ENCODE measurements at regions not wholly inside any gene's neighbourhood (a gene's known extent, or its start where the extent isn't known, plus 50 kb on each side); places are given as distances from the start of the nearest gene placed in this dataset.

DNA sequence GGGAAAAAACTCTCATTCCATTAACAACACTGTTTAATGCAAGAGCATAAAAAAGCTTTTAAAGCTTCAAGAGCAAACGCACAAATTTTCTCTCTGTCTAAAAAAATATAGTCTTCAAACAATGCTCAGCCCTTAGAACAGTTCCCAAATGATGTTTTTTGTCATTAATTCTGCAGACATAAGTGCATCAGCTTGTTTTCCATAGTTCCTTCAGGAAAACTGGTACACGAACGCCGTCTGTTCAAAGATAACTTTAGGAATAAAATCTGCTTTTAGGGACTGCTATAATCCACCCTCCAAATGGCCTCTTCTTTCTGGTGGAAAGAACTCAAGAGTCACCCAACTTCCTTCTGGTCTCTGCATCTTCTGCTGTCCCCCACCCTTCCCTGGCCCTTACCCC, 98.2 kb upstream of the SLC66A3 start:
- FAIRE-seq: no peak
- Histone ChIP-seq H3K9me1 (replicated peaks; ENCODE audit: control insufficient read depth, extremely low read depth, insufficient read depth, low read length) (no peaks in the 10 kb centered on the region), H3K9ac (replicated peaks; ENCODE audit: extremely low read depth, insufficient read depth, low read length) (no peak overlapping the region), H4K20me1 (replicated peaks; ENCODE audit: control insufficient read depth, extremely low read depth, insufficient read depth, low read length) (no peaks in the 10 kb centered on the region), H3K4me1 (ENCODE audit: control insufficient read depth, extremely low read depth, insufficient read depth, low read length) (no peaks in the 10 kb centered on the region), H3K4me3 (replicated peaks in 1 of 3; ENCODE audit: insufficient read depth in 1 of 3, low read depth in 1 of 3, low read length in 3 of 3) (no peak overlapping the region), H2AFZ (ENCODE audit: low read depth, low read length) (no peak overlapping the region), H3K27me3 (ENCODE audit: control insufficient read depth in 2 of 2, insufficient read depth in 2 of 2, low read length in 2 of 2) (peaks cover 2 to 38% of the 10 kb centered on the region in 2 experiments), H3K9me3 (replicated peaks; ENCODE audit: control insufficient read depth, insufficient read depth, low read length) (no peaks in the 10 kb centered on the region), H3K27ac (ENCODE audit: insufficient read depth, low read depth, low read length) (no peak overlapping the region), H3K79me2 (ENCODE audit: control insufficient read depth, insufficient read depth, low read length) (no peaks in the 10 kb centered on the region), H3K36me3 (ENCODE audit: control insufficient read depth in 2 of 2, extremely low read depth in 1 of 2, insufficient read depth in 2 of 2, low read length in 2 of 2) (no peaks in the 10 kb centered on the region), H3K4me2 (ENCODE audit: insufficient read depth, low read length) (no peak overlapping the region)
- no TSS peak for BruUV-seq (replicated peaks)
- intact Hi-C loops (cut with micrococcal nuclease): no loop called here
- ChIA-PET POLR2A (no interaction called here), CTCF (interaction anchor here (1.7 kb wide), 1 partner anchor 225 kb away, joined by 5 read pairs; no protein-coding TSS in a partner anchor)
- no peak for DNase-seq (ENCODE audit: low read depth, low spot score)
- dilution Hi-C loops (cut with MboI; ENCODE audit: extremely low pct_ligation_motif_present, low sequenced_read_pairs): no loop called here
- TF ChIP-seq POLR2AphosphoS5 (IDR thresholded peaks at IDR 0.05; ENCODE audit: insufficient read depth, low read depth, low read length) (no peak), JUN (IDR thresholded peaks at IDR 0.05; ENCODE audit: borderline replicate concordance, insufficient read depth, insufficient read length, low read depth) (no peak), FOS (IDR thresholded peaks at IDR 0.05; ENCODE audit: borderline replicate concordance, insufficient read depth, low read length) (no peak), GATA2 (IDR thresholded peaks at IDR 0.05; ENCODE audit: insufficient read depth, insufficient read length, low read depth, low read length) (no peak)

DNA sequence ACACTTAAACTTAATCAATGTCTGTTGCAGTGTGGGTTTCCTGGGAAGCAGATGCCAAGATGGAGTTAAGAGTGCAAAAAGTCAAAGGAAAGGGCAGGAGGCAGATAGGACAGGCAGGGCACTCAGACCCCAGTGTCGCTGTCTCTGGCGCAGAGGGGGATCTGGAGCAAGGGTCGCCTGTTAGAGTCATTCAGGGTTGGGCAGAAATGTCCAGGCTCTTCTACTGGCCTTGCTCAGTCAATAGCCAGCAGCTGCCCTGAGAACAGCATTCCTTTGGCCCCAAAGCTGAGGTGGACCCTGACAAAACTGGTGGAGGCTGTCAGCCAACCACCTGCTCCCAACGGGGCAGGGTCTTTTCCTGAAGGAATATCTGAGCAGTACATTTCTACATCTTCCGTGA, 97.1 kb upstream of the SLC66A3 start:
- ChIA-PET POLR2A (no interaction called here), CTCF (no interaction called here)
- Histone ChIP-seq H2AFZ (ENCODE audit: low read depth, low read length) (no peak overlapping the region), H3K36me3 (ENCODE audit: control insufficient read depth in 2 of 2, extremely low read depth in 1 of 2, insufficient read depth in 2 of 2, low read length in 2 of 2) (no peaks in the 10 kb centered on the region), H3K4me1 (ENCODE audit: control insufficient read depth, extremely low read depth, insufficient read depth, low read length) (no peaks in the 10 kb centered on the region), H3K4me3 (replicated peaks in 1 of 3; ENCODE audit: insufficient read depth in 1 of 3, low read depth in 1 of 3, low read length in 3 of 3) (no peak overlapping the region), H3K9me3 (replicated peaks; ENCODE audit: control insufficient read depth, insufficient read depth, low read length) (no peaks in the 10 kb centered on the region), H4K20me1 (replicated peaks; ENCODE audit: control insufficient read depth, extremely low read depth, insufficient read depth, low read length) (no peaks in the 10 kb centered on the region), H3K9me1 (replicated peaks; ENCODE audit: control insufficient read depth, extremely low read depth, insufficient read depth, low read length) (no peaks in the 10 kb centered on the region), H3K27me3 (ENCODE audit: control insufficient read depth in 2 of 2, insufficient read depth in 2 of 2, low read length in 2 of 2) (peaks cover 2 to 39% of the 10 kb centered on the region in 2 experiments), H3K79me2 (ENCODE audit: control insufficient read depth, insufficient read depth, low read length) (no peaks in the 10 kb centered on the region), H3K4me2 (ENCODE audit: insufficient read depth, low read length) (no peak overlapping the region), H3K27ac (ENCODE audit: insufficient read depth, low read depth, low read length) (no peak overlapping the region), H3K9ac (replicated peaks; ENCODE audit: extremely low read depth, insufficient read depth, low read length) (no peak overlapping the region)
- TF ChIP-seq MYC (IDR thresholded peaks at IDR 0.05; ENCODE audit: low read depth, low read length): no peak
- intact Hi-C loops (cut with micrococcal nuclease): no loop called here
- dilution Hi-C loops (cut with MboI; ENCODE audit: extremely low pct_ligation_motif_present, low sequenced_read_pairs): no loop called here
- no TSS peak for BruUV-seq (replicated peaks)
- DNase-seq (ENCODE audit: low read depth, low spot score) (no peak), FAIRE-seq (no peak)
